Left colon (tissue), 2 donors: ENCODE measurements at regions not wholly inside any gene's neighbourhood (a gene's known extent, or its start where the extent isn't known, plus 50 kb on each side); places are given as distances from the start of the nearest gene placed in this dataset.

Experiments used
- ATAC-seq: fragments of 200-7000 bp; cut with Tn5 transposase; one replicate; pipeline ENCODE4 v1.9.1; 2020; ENCODE audit warnings: mild to moderate bottlenecking, moderate library complexity
- DNase-seq, 2 donors: peaks; one replicate each; pipeline ENCODE4 v3.0.0-alpha.2; 2020
- intact Hi-C, 2 donors: fragments of 100-400 bp; cut with DNase I in 1 of 2; cut with micrococcal nuclease in 1 of 2; formaldehyde crosslinking; loops; one replicate each; pipeline versions ENCODE4 v1.11.2 to v1.14.0; 2022; cut with DNase I, micrococcal nuclease
- donor health status: DM: no; HTN: no; CAD: no.
- donor health status: DM: yes; HTN: yes; CAD: no.

- intact Hi-C loops, result no loop called here
- ATAC-seq (no peak), DNase-seq (no peak)
These were observed 211.1 kb downstream of the GLUD2 start for GRCh38 chrX:121258545-121258944.

DNA sequence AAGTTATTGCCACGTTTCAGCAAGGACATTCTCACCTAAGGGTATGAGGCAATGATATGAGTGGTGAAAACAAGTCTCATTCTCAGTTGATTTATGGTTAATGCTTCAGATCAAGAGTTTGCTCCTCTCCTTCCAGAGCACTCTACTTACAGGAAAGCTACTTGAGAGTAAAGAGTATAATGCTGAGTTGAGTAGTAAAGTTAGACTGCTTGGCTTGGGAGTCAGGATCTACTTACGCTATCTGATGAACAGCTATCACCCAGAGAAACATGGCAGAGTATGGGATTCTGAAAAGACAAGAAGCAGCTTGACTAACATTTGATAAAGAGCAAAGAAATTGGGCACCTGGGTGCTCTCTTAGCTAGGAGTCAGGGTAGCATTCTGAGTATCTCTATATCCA lies 211.8 kb downstream of the GLUD2 start:
- DNase-seq, result no peak
- ATAC-seq, result no peak
- intact Hi-C loops, result no loop called here

DNA sequence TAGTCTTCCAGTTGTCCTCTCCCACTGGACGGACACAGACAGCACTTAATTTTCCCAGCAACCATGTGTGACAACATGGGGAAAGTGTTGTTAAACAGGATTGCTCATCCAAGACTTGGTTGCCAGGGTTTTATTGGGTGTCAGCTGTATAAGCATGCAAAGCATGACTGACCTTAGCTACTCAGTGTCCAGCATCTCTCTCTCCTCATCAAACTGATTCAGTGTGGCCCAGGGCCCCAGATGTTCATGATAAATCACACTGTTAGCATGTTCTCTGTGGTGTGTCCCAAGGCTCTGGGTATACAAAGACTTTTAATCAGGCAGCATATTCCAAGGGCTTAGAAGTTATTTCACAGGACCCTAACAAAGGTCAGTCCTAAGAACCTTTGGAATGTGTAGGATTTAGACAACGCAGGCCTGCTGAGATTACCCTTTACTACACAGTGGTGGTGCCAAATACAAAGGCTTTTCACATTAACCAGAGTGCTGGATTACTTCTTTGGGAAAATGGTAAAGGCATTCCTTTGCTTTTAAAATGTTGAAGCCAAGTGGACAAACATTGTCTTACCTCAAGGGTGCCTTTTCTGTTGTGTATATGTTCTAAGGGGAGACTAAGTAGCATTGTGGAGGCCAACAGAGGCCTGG lies 213.3 kb downstream of the GLUD2 start:
- intact Hi-C loops, result no loop called here
- ATAC-seq (no peak), DNase-seq (no peak)

DNA sequence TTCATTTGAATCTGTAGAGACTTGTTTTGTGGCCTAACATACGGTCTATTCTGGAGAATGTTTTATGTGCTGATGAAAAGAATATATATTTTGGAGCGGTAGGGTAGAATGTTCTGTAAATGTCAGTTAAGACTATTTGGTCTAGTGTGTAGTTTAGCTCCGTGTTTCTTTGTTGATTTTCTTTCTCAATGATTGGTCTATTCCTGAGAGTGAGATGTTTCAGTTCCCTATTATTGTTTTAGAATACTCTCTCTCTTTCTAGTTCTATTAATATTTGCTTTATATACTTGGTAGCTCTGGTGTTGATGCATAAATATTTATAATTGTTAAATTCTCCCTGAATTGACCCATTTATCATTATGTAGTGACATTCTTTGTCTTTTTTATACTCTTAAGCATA lies 236.5 kb downstream of the GLUD2 start:
- intact Hi-C loops, result no loop called here
- no peak for DNase-seq
- no peak for ATAC-seq

DNA sequence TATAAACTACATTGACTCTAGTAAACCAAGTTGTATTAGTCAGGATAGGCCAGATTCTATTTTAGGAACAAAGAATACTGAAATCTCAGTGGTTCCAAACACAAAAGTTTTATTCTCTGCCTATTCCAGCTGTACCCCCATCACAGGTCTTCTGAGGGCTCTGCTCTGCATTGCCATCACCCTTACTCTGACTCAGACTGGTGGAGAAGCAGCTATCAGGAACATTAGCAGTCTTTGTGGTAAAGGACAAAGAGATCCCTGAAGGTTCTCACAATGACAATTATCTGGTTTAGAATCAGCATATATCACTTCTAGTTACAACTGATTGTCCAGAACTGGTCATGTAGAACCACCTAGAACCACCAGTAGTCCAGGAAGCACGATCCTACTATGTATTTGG lies 251.1 kb downstream of the GLUD2 start:
- ATAC-seq (no peak), DNase-seq (no peak)
- intact Hi-C loops, result no loop called here

- intact Hi-C loops, result no loop called here
These were observed 253.9 kb downstream of the GLUD2 start for GRCh38 chrX:121301356-121301755.

GRCh38 chrX:121301822-121302221 lies 254.4 kb downstream of the GLUD2 start:
- DNase-seq, result no peak
- intact Hi-C loops, result no loop called here
- ATAC-seq, result no peak

More at GRCh38 chrX:121301356-121301755, 253.9 kb downstream of the GLUD2 start:
- no peak for ATAC-seq
- no peak for DNase-seq

- ATAC-seq (no peak), DNase-seq (no peak)
- intact Hi-C loops, result no loop called here
These were observed 260.0 kb downstream of the GLUD2 start for GRCh38 chrX:121307449-121307848.

DNA sequence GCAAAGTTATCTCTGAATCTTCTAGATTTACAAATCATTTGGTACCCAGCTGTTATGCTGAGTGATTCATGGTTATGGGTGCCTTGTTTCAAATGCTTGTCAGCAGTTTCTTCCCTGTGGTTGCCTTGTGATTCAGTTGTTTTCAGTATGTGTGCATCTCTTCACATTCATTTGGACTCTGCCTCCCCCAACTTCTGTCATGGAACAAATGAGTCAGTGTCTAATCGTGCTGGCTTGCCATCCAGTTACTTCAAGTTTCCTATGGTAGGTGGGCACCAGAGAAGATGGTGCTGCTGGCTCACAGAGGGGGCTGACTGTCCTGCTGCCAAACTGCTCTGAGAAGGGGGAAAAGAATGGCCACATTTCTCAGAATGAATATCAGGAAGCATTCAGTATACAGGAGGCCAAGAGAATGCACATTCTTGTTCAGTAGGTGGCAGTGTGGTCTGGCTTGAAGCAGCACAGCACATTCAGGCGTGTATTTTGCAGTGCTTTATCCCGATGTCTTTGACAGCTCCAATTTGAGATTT lies 260.9 kb downstream of the GLUD2 start:
- intact Hi-C loops, result no loop called here
- ATAC-seq, result no peak

DNA sequence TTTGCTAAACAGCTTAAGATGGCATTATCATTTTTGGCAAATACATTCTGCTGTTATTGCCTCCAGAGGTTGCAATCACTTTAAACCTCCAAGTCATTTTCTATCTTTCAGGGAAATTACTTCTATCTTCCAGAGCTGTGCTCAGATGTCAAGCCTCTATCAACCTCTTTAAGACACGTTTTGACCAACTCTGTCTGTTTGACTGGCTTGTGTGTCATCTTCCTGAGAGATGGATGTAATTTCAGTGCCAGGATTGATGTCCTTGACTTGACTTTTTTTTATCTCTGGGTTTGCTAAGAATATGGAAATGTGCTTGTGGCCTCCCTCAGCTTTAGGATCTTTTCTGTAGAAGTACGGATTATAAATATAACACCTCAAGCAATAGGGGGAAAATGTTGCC lies 263.4 kb downstream of the GLUD2 start:
- DNase-seq (no peak), ATAC-seq (no peak)
- intact Hi-C loops, result no loop called here

More for the DNA sequence above, 260.9 kb downstream of the GLUD2 start:
- DNase-seq, result peak in 1 of 2 donors; percentile 5

- ATAC-seq (no peak), DNase-seq (no peak)
These were observed 273.0 kb downstream of the GLUD2 start for GRCh38 chrX:121320441-121320840.

DNA sequence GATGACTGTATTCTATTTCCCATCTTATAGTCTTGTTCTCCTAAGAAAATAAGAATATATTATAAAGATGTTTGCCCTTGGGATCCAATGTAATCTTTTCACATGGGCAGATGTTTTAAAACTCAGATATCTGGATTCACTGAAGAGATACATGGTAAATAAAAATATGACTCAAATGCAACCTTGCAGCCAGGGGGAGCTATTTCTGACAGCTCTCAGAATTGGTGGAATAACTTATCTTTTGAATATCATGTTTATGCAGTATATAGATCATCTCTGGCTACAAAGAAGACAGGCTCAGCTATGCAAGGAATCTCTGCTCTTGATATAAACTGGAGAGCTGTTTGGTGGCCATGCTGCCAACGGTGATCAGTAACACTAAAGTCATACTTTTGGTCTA lies 274.7 kb downstream of the GLUD2 start:
- DNase-seq, result no peak
- intact Hi-C loops, result no loop called here
- no peak for ATAC-seq

More at GRCh38 chrX:121320441-121320840, 273.0 kb downstream of the GLUD2 start:
- intact Hi-C loops, result no loop called here

DNA sequence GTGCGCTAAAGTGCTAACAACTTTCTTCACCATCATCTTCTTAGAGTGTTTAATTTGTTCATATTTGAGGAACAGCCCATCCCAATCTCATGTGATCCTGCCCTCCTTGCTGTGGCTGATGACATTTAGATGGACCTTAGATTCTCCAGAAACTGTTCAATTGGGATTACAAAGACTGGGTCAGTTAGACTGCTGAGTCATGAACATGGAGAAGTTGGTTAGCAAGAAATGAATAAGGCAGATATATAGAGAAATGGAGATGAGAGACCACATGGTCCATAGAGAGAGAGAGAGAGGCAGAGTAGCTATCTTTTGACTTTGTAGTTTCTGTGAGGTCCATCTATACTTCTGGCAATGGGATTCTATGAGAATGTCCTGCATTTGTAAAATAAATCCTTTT lies 275.9 kb downstream of the GLUD2 start:
- DNase-seq, result no peak
- intact Hi-C loops, result no loop called here
- ATAC-seq, result no peak

DNA sequence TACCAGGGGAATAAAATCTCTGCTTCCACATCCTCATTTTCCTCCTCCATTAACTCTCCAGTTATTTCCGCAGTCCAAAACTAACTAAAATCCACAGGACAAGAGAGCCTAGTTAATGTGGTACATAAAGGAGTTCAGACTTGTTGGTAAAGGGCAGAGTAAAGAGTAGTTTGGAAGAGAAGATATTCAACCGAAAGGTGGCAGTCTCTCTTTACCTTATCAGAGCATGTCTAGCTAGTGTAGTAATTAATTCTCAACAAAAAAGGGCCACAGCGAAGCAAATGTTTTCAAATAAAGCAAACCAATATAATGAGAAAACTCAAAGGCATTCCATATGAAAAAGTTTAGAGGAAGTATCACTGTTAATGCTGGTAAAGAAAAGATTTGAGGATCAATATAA lies 286.5 kb downstream of the GLUD2 start:
- intact Hi-C loops, result no loop called here
- ATAC-seq, result no peak
- DNase-seq, result no peak

DNA sequence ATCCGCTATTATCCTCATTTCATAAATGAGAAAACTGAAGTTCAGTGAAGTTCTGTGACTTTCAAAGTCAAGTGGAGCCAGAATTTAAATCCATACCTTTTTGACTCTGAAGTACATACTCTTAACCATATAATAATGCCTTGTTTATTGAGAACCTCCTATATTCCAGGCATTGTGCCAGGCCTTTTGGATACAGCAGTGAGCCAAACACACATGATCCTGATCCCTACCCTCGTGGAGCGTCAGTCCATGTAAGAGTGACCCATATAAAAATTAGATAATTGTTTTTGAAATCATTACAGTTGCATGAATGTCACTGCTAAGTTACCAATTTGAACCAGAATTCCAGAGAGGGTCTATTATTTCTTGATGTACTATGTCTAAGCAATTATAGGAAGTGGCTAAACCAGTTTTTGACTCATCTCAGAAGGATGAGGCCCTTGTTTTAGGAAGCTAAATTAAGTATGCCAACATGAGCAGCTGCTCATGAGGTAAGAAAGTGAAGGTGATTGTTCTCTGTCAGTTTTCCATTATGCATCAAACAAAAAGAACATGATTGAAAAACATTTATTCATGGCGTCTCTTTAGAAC lies 289.5 kb downstream of the GLUD2 start:
- intact Hi-C loops, result no loop called here
- DNase-seq (no peak), ATAC-seq (no peak)

DNA sequence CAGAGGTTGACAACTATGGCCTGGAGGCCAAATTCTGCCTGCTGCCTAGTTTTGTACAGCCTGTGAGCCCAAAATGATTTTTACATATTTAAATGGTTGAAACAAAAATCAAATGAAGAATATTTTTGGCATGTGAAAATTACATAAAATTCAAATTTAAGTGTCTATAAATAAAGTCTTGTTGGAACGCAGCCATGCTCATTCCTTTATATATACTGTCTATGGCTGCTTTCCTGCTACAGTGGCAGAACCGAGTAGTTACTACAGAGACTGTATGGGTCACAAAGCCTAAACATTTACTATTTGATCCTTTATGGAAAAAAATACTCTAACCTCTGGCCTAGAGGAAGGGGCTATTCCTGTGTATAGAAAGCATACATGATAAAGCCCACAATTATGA lies 290.4 kb downstream of the GLUD2 start:
- DNase-seq, result no peak
- no peak for ATAC-seq
- intact Hi-C loops, result no loop called here

DNA sequence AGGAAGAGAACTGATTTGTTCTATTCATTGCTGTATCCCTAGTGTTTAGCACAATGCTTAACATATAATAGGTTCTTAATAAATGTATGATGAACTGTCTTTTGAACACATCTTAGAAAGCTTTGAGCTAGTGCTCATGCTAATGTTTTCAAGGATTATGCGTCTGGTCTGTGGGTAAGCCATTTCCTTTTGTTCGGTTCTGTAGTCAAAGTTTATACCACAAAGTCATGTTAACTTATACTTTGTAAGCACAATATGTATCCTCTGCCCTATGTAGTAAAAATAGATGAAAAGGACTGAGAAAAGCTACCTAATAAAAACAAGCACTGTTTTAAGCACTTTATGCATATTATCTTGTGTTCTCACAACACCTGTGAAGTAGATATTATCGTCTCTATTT lies 301.9 kb downstream of the GLUD2 start:
- intact Hi-C loops, result no loop called here

GRCh38 chrX:121356139-121356849 lies 308.9 kb downstream of the GLUD2 start:
- DNase-seq, result no peak
- intact Hi-C loops, result no loop called here

More for the DNA sequence above, 301.9 kb downstream of the GLUD2 start:
- ATAC-seq (no peak), DNase-seq (no peak)

GRCh38 chrX:121356850-121357171 lies 309.4 kb downstream of the GLUD2 start:
- no peak for ATAC-seq
- DNase-seq, result no peak
- intact Hi-C loops, result no loop called here

More at GRCh38 chrX:121356139-121356849, 308.9 kb downstream of the GLUD2 start:
- no peak for ATAC-seq

DNA sequence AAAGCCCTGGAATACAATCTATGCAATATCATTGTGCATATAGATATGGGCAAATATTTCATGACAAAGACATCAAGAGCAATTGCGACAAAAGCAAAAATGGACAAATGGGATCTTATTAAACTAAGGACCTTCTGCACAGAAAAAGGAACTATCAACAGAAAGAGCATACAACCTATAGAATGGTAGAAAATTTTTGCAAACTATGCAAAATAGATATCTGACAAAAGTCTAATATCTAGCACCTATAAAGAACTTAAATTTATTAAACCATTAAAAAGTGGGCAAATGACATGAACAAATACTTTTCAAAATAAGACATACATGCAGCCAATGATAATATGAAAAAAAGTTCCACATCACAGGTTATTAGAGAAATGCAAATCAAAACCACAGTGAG lies 312.9 kb downstream of the GLUD2 start:
- intact Hi-C loops, result no loop called here
- DNase-seq (no peak), ATAC-seq (no peak)
